HG03575 (cell line): ENCODE measurements at regions not wholly inside any gene's neighbourhood (a gene's known extent, or its start where the extent isn't known, plus 50 kb on each side); places are given as distances from the start of the nearest gene placed in this dataset.

Experiments used
- ATAC-seq: cut with Tn5 transposase; IDR thresholded peaks from one replicate; pipeline ENCODE4 v1.9.1; 2021; ENCODE audit not compliant: unreplicated experiment, insufficient number of reproducible peaks, low FRiP score; ENCODE audit errors: extremely low read depth

DNA sequence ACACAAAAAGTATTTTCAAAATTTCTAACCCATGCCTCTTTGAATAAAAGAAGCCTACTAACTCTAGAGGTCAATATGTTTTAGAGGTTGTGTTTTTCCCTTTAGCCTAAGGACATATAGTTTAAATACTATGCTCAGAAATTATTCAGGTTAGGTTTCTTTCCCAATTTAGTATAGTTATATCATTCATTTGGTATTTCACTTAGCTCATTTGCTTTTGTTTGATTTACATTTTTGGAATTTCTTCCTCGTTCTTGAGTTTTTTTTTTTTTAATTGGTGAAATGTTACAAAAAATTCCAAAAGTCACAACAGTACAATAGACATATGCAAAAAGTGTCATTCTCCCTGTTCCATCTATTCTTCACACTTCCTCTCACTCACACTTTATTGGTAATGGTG is 371.3 kb upstream of the TNP1 start:
- no peak for ATAC-seq

DNA sequence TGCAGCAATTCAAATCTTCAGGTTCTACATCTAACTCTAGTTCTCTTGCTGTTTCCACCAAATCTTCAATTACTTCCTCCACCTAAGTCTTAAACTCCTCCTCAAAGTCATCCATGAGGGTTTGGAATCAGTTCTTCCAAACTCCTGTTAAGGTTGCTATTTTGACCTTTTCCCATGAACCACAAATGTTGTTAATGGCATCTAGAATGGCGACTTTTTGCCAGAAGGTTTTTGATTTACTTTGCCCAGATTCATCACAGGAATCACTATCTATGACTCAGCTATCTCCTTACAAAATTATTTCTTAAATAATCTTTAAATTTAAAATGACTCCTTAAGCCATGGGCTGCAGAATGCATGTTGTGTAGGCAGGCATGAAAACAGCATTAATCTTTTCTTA is 368.9 kb upstream of the TNP1 start:
- ATAC-seq: no peak

DNA sequence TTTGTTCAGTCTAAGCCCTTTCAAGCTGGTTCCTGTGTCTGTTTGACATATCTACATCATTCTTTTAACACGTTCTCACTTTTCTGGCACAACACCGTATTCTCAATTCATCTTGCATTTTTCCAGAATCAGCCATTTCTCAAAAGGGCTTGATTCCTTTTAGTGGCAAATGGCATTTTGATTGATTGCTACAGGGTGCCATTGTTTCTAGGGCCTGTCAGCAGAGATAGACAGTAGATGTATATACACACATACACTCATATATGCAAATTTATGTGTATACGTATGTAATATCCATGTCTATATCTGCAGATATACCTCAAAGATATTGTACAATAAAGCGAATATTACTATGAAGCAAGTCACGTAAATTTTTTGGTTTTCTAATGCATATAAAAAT is 367.9 kb upstream of the TNP1 start:
- no peak for ATAC-seq

DNA sequence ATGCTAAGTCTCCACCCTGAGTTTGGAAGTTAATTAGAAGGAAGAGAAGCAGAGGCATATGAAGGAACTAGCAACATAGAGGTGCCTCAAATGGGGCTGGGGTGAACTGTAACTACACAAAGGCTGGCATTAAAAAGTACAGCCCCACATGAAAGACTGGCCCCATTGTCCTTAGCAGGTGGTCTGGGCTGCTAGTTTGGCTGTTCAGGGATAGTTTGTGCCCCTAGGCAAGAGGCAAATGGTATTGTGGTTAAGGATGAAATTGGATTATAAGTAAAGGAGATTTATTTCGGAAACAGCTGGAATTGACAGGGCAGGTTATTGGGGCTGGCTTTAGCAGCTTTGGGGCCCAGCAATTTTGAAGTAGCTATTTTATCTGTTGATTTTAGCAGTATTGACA is 365.7 kb upstream of the TNP1 start:
- ATAC-seq: no peak

DNA sequence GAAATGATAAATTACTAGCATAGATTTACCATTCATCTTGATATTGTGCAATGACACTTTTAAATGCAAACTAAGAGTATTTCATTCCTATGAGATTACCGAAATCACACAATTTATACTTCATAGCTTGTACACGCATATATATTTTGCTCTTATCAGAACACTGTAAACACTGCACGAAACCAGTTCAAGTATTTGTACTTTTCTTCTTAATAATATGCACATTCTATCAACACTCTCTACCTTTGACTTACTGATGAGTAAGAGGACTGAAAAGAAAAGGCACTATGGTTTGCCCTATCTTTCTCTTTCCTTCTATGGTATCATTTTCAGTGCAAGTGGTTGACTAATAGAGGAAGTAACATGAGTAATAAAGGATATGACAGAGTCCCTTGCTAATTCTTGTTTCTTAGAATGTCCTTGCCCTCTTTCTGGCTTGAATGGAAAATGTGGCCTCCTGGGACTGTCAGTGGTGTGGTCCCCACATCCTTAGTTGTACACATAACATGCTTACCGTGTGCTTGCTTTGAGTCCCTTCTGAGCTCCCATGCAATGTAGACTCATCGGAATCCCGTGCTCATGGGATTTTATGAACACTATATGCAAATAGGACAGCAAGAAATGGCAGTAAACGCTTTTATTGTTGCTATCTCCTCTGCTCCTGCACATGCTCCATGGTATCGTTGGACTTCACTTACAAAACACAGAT is 363.5 kb upstream of the TNP1 start:
- peak; percentile 81 for ATAC-seq

DNA sequence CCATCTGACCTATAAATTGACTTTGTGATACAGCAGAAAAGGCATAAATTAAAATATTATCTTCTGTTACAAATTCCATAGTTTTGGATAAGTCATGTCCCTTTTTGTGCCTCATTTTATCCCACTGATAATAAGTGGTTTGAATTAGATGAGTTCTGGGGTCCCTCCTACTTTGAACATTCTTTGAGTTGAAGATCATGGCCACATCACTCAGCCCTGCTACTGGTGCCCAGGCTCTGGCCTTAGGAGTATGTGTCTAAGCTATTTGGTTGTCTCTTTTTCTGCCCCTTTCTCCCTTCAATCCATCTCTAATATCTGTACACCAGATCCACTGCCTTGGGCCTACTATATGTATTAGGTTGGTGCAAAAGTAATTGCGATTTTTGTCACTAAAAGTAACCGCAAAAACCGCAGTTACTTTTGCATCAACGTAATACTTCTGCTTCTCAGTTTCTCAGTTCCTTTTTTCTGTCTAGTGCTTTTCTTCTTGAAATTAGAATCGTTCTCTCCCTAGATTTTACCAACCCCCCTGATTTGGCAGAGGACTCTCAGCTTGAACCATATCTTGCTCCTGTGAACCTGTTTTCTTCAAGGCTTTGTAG is 362.5 kb upstream of the TNP1 start:
- peak; percentile 22 for ATAC-seq

DNA sequence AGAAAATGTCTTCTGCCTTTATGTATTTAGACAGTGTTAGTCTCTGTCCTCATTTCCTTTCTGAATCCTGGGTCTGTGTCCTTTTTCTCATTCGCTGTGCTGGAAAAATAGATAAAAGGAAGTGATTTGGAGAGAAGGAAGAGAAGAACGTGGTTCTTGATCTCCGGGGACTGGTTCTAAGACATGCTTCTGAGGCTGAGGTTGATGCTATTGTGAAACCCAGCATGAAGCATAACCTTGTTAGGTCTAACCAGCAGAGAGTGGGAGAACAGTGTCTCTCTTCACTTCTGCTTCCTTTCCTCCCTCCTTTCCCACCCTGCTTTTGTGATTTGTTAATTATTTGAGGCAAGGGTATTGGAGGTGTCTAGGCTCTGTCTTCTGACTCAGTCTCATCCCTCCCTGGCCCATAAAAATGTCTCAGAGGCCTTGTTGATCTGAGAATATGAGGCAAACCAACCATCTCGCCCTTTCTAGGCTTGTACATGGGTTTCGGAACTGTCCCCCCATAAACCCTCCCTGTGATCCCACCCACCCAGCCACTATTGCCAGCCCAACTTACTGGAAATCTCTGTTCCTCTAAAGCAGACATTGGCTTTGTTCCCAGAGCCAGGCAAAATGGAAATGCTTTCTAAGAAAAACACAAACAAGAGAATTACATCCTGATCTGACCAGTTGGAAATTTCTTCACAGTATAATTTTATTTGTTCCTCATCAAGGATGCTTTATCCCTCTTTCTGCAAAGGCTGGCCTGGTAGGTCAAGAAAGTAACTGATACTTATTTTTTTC is 360.6 kb upstream of the TNP1 start:
- no peak for ATAC-seq

DNA sequence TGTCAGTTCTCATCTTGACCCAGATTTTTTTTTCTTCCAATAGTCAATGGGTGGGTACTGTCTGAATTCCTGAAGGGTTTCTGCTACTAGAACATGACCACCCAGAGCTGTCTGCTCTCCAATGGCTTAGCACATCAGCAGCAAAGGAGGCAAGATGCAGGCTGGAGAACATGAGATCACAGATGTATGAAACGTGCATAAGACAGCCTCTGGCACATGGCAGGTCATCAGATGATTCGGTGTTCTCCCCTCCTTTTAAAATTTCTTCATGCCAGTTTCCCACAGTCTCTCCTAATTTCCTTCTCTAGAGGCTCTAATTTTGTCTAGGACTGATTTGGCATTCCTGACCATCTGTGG is 359.3 kb upstream of the TNP1 start:
- no peak for ATAC-seq

DNA sequence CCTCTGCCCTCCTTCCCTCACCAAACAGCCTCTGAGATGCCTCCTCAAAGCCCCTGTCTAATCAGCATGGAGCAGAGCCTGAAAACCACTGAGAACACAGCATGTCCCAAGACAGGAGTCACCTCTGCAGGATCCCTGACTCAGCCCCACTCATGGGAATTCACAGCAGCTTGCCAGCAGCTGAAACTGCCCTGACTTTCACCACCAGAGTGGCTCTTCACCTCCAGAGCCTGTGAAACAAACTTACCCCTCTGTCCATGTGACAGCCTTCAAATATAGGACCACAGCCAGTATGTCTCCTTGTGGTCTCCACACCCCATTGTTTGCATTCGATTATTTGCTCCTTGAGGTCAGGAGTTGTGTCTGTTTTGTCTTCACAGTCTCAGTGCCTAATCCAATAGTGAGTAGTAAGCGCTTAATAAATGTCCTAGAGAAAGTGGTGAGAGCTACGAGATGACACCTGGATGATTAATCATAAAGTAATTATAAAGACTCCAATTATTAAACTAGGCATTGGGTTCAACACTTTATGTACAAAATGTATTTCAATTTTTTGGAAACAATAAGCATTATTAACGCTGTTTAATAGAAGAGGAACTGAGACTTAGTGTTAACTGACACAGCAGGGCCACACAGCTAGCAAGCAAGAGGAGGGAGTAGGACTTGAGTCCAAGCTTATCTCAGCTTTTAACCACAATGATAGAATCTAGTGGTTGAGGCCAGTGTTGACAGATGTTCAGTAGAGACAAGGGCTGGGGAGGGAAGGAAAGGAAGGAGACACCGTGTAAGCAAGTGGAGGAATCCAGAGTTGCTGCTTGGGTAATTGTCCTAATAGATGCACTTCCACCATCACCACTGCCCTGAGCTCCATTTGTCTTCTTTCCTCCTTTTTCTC is 358.7 kb upstream of the TNP1 start:
- ATAC-seq: peak; percentile 35

DNA sequence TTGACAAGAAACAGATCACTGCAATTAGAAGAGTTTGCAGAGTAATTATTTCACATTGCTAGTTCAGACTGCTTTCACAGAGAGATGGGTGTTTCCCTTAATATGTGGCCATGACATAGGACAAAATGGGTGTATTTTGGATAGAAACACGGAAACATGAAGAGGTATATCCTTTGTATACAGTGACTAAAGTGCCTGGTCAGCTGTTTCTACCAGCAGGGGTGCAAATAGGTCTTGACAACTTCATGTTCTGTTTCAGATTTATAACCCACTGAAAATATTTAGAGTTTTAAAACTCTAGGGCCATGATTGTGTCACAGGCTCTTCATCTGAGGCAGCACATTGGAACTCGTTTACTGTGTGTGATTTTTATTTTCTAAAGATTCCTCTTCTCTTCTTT is 357.1 kb upstream of the TNP1 start:
- ATAC-seq: no peak

DNA sequence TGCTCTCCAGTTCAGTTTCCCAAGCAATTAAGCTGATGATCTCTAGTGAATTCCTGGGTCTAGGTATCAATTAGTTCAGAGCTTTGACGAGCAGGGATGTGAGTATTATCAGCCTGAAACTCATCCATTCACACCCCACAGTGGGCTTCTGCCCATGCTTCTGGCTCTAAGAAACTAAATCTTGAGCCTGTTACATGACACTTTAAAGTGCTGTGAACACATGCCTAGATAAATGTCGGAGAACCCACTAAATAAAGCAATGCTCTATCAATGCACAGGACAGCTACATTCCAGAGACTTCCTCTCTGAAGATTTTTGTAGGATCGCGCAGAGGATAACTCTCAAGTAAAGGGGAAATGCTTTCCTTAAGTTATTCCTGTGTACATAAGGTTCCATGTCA is 356.5 kb upstream of the TNP1 start:
- no peak for ATAC-seq

DNA sequence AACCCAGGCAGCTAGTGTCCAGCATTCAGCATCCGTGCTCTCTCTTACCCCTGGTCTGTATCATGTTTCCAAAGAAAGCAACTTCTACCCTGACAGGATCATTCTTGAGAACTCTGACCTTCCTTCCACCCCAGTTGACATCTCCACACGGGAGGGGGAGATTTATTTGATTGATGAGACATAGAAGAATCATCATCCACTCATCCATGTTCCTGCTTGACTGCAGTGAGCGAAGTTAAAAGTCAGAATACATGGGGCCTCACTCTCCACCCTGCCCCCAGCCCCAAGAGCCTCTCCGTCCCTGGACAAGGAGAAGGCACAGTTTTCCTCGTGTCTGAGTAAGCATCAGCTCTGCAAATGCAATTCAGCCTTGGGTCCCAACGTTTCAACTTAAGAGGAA is 356.0 kb upstream of the TNP1 start:
- no peak for ATAC-seq

DNA sequence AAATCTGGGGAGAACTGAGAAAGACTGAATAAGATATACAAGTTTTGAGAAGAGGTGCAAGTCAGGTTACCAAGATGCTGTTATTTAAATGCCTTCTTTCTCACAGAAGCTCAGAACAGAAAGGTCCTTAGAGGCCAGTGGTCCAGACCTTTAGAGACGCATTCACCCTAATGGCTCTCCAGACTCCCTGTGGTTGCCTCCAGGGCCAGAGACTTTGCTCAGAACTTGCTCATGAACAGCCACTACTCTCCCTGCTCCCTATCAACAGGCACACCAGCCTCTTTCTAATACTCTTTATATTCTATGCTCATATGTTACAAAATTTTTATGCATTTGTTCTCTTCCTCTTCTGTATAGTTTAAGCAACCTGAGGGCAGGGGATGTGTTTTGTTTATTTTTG is 349.0 kb upstream of the TNP1 start:
- ATAC-seq: no peak

DNA sequence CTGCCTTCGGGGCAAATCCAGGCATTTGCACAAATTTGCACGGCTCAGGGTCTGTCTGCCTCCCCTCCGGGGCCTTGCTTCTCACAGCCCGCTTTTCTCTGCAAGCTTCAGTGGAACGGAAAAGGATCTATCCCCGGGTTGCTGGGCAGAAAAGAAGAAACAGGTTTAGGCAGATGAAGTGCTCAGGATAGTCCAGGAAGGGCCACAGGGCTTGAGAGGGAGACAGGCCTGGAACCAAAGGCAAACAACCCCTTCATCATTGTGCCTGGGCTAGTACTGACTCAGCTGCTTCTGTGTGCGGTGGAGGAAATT is 347.8 kb upstream of the TNP1 start:
- ATAC-seq: no peak

DNA sequence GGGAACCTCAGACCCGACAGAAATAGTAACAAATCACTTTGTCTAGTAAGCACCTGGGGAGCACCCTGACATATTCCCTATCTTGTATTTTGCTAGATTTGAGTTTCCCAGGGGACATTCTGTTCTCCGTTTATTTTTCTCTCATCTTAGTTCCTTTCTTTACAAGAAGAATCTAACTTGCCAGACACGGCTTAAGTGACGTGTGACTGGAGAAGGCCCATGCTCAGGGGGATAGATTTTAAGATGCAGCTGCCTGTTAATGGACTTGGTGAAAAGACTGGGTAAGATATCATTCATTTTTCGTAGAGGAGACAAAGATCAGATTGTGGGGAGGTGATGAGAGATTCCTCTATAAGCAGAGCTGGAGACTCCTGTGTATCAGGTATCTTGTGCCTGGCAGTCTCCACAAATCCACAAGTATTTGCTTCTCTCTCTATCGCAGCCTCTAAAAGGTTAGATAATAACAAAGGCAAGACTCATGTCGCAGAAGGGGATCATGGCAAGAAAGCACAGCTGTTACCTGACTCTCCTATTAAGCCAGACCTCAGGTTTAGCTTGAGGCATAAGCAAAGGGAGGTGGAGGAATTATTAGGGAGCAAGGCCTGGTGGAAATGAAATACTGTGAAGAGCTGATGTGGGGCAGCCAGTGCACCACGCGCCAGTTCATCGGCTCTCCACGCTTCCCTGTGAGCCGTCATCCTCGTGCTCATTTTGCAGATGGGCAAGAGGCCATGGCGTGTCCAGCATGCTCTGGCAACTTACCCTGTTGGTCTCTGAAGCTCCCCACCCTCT is 347.2 kb upstream of the TNP1 start:
- ATAC-seq: no peak

DNA sequence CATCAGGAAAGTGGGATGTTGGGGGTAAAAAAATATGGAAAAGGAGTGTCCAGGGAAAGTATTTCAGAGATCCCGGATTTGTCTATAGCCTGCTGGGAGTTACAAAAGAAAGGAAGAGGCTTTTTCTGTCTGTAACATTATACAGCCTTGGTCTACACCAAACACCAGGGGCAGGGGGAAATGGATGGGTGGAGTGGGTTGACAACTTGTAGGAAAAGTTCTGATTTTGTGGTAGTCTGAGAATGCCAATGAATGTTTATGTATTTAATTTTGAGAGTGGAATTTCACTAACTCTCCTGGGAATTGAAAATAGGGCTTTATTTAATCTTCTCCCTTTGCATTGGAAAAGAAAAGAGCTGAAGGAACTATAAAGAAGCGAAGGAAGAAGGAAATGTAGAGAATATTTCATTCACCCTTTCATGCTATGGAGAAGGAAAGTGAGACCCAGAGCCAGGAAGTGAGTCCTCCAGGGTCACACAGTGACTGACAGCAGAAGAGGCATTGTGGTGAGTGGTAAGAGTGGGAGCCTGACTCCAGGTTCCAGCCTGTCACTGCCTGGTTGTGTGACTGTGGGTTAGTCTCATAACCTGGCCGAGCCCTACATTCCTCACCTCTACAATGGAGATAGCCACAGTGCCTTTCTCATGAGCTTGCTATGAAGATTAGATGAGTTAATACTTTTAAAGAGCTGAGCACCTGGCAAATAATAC is 346.3 kb upstream of the TNP1 start:
- no peak for ATAC-seq

DNA sequence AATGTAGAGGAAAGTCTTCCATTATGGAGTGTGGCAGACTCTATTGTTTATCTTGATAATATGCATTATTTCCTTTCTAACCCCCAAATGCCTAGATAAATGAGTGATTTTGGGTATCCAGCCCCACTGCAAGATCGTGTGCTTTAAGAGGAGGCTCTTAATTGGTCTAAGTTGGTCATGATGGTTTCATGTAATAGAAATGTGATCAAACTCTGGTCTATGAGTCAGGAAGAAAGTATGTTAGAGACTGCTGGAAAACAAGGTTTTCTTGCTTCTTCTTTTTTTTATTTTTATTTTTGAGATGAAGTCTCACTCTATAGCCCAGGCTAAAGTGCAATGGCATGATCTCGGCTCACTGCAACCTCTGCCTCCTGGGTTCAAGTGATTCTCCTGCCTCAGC is 344.5 kb upstream of the TNP1 start:
- ATAC-seq: no peak

DNA sequence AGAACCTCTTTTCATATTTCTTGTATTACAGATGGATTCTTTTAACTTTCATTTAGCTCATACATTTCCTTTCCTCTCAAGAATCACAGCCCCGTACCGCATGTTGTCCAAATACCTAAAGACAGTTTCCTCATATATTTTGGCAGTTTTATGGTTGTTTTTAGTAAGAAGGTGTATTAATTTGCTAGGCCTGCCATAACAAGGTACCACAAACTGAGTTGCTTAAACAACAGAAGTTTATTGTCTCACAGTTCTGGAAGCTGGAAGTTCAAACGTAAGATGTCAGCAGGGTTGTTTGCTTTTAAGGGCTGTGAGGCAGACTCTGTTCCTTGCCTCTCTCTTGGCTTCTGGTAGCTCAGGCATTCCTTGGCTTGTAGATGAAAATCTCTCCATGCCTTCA is 343.2 kb upstream of the TNP1 start:
- ATAC-seq: no peak
